ENCODE measurements at regions not wholly inside any gene's neighbourhood (a gene's known extent, or its start where the extent isn't known, plus 50 kb on each side); places are given as distances from the start of the nearest gene placed in this dataset.

DNA sequence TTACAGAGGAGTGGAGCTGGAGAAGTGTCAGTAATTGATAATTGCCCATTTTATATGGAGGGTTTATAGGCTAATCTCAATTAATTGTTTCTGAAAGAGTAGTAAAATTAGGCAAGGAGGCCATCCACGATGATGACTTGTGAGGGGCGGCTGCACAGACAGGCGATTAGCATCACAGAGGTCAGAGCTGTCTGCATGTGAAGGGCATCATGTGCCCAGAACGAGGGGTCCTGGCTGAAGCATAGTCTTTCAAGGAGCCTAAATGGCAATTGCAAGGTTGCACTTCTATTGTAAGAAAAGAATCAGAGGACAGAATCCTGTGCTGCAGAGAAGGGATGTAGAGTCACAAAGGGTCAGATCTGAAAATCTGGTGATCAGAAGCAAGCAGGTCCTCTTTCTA is 196.6 kb downstream of the EBLN2 start:
- H3K9me3 ChIP-seq (replicated peaks; ENCODE audit: control insufficient read depth, insufficient read depth, low read depth, low read length), result no peaks in the 10 kb centered on the region
- POLR2A ChIA-PET, result no interaction called here
- H3K9ac ChIP-seq (ENCODE audit: insufficient read depth in 1 of 2, low read depth in 2 of 2, low read length in 2 of 2), result no peak overlapping the region
- no TSS peak for BruUV-seq (replicated peaks)
- H3K4me1 ChIP-seq (replicated peaks in 1 of 2; ENCODE audit: control insufficient read depth in 2 of 2, insufficient read depth in 2 of 2, low read length in 2 of 2), result peaks cover 2 to 8% of the 10 kb centered on the region in 2 experiments; a peak in 4 of 5 replicates
- CTCF ChIA-PET (ENCODE audit: low intra/inter-chr PET ratio), result no interaction called here
- WGBS (ENCODE audit: insufficient coverage, low coverage, missing lambda C conversion rate), result 0% methylated on average over 4 of the region's 4 CpGs
- H3K36me3 ChIP-seq (ENCODE audit: control insufficient read depth, insufficient read depth, low read length), result no peaks in the 10 kb centered on the region
- H3K9me1 ChIP-seq (ENCODE audit: control insufficient read depth, insufficient read depth, low read length), result no peaks in the 10 kb centered on the region
- H2AFZ ChIP-seq (ENCODE audit: low read depth, low read length), result no peak overlapping the region
- no peaks in the 10 kb centered on the region; the same call in 1 of the 2 replicates for H4K20me1 ChIP-seq (replicated peaks; ENCODE audit: control insufficient read depth, insufficient read depth, low read length)
- peaks cover 0 to 5% of the 10 kb centered on the region in 2 experiments; a peak in 1 of 5 replicates for H3K27me3 ChIP-seq (ENCODE audit: control insufficient read depth in 2 of 2, insufficient read depth in 2 of 2, low read length in 2 of 2)
- intact Hi-C loops (cut with micrococcal nuclease) (no loop called here), in situ Hi-C loops (cut with MboI) (no loop called here)
- ATAC-seq, result no peak
- no peak for DNase-seq (ENCODE audit: extremely low read depth in 1 of 4, low spot score in 3 of 4)
- no peak overlapping the region for H3K4me3 ChIP-seq
- H3K27ac ChIP-seq (ENCODE audit: extremely low read depth, low read depth, low read length), result no peak overlapping the region
- no peaks in the 10 kb centered on the region for H3K79me2 ChIP-seq (ENCODE audit: control insufficient read depth, insufficient read depth, low read length)
- no peak overlapping the region for H3K4me2 ChIP-seq (ENCODE audit: insufficient read depth, low read length)
- FAIRE-seq, result no peak
- TF ChIP-seq, protein P1, sequence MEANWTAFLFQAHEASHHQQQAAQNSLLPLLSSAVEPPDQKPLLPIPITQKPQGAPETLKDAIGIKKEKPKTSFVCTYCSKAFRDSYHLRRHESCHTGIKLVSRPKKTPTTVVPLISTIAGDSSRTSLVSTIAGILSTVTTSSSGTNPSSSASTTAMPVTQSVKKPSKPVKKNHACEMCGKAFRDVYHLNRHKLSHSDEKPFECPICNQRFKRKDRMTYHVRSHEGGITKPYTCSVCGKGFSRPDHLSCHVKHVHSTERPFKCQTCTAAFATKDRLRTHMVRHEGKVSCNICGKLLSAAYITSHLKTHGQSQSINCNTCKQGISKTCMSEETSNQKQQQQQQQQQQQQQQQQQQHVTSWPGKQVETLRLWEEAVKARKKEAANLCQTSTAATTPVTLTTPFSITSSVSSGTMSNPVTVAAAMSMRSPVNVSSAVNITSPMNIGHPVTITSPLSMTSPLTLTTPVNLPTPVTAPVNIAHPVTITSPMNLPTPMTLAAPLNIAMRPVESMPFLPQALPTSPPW (CRISPR knock-in tag; IDR thresholded peaks at IDR 0.05), result no peak
- TF ChIP-seq, protein P2, sequence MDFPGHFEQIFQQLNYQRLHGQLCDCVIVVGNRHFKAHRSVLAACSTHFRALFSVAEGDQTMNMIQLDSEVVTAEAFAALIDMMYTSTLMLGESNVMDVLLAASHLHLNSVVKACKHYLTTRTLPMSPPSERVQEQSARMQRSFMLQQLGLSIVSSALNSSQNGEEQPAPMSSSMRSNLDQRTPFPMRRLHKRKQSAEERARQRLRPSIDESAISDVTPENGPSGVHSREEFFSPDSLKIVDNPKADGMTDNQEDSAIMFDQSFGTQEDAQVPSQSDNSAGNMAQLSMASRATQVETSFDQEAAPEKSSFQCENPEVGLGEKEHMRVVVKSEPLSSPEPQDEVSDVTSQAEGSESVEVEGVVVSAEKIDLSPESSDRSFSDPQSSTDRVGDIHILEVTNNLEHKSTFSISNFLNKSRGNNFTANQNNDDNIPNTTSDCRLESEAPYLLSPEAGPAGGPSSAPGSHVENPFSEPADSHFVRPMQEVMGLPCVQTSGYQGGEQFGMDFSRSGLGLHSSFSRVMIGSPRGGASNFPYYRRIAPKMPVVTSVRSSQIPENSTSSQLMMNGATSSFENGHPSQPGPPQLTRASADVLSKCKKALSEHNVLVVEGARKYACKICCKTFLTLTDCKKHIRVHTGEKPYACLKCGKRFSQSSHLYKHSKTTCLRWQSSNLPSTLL (IDR thresholded peaks at IDR 0.05), result no peak
- TF ChIP-seq FUS (optimal IDR thresholded peaks at IDR 0.05; ENCODE audit: low read depth, low read length) (no peak), RBM15 (IDR thresholded peaks at IDR 0.05; ENCODE audit: insufficient read depth, low read length) (no peak), PTTG1 (tag; IDR thresholded peaks at IDR 0.05; ENCODE audit: low read depth) (no peak), FOXK1 (CRISPR knock-in tag; IDR thresholded peaks at IDR 0.05; ENCODE audit: borderline replicate concordance) (no peak), CBFB (CRISPR knock-in tag; IDR thresholded peaks at IDR 0.05) (no peak), SAFB (IDR thresholded peaks at IDR 0.05; ENCODE audit: borderline replicate concordance, low read depth, low read length) (no peak), MCM7 (IDR thresholded peaks at IDR 0.05) (no peak), ZNF785 (CRISPR knock-in tag; IDR thresholded peaks at IDR 0.05) (no peak), HDGF (IDR thresholded peaks at IDR 0.05) (no peak), ZNF395 (CRISPR knock-in tag; IDR thresholded peaks at IDR 0.05) (no peak), AFF1 (IDR thresholded peaks at IDR 0.05; ENCODE audit: low read depth in 1 of 2, partially characterized antibody in 2 of 2) (no peak), TARDBP (IDR thresholded peaks at IDR 0.05) (no peak)

Measured in K562 (cell line).